NCI-H128 (cell line): ENCODE measurements at regions not wholly inside any gene's neighbourhood (a gene's known extent, or its start where the extent isn't known, plus 50 kb on each side); places are given as distances from the start of the nearest gene placed in this dataset.

Source experiments
- DNase-seq: peaks from one replicate; lab custom pipeline; 2025; ENCODE audit not compliant: unreplicated experiment; lab: John Stamatoyannopoulos, UW

GRCh38 chr5:79871364-79872120 is 119.5 kb downstream of the MTX3 start:
- no peak for DNase-seq

GRCh38 chr5:79868163-79868670 is 122.8 kb downstream of the MTX3 start:
- no peak for DNase-seq

GRCh38 chr5:79865579-79865978 is 125.5 kb downstream of the MTX3 start:
- no peak for DNase-seq

- no peak for DNase-seq
These were observed 126.7 kb downstream of the MTX3 start for GRCh38 chr5:79864364-79864763.

- no peak for DNase-seq
These were observed 131.5 kb downstream of the MTX3 start for GRCh38 chr5:79859588-79859987.

- DNase-seq, result no peak
These were observed 132.7 kb downstream of the MTX3 start for GRCh38 chr5:79858410-79858723.

- peak; percentile 17 for DNase-seq
These were observed 133.2 kb downstream of the MTX3 start for GRCh38 chr5:79857714-79858409.

- no peak for DNase-seq
These were observed 134.5 kb downstream of the MTX3 start for GRCh38 chr5:79856456-79857055.

GRCh38 chr5:79853676-79854418 is 137.2 kb downstream of the MTX3 start:
- no peak for DNase-seq

- no peak for DNase-seq
These were observed 138.0 kb downstream of the MTX3 start for GRCh38 chr5:79853028-79853427.

- DNase-seq, result peak; percentile 6
These were observed 139.6 kb downstream of the MTX3 start for GRCh38 chr5:79851391-79851863.

- DNase-seq, result no peak
These were observed 140.1 kb downstream of the MTX3 start for GRCh38 chr5:79850941-79851340.

- DNase-seq, result no peak
These were observed 140.7 kb downstream of the MTX3 start for GRCh38 chr5:79850316-79850822.

GRCh38 chr5:79849486-79850315 is 141.4 kb downstream of the MTX3 start:
- DNase-seq, result no peak
